Neuron (in vitro differentiated cells): ENCODE measurements at regions not wholly inside any gene's neighbourhood (a gene's known extent, or its start where the extent isn't known, plus 50 kb on each side); places are given as distances from the start of the nearest gene placed in this dataset.
"Not testable (repeated sequence)": the region's sequence is repeated elsewhere in the genome, so short reads cannot be mapped to it uniquely, and the experiment has no call there.

Experiments used
- H2AFZ ChIP-seq: one replicate; pipeline ENCODE4 v1.6.1; 2013; ENCODE audit warnings: low read depth, mild to moderate bottlenecking, inconsistent platforms, low read length, moderate library complexity
- H3K27me3 ChIP-seq: one replicate; pipeline ENCODE4 v1.6.1; 2013; ENCODE audit warnings: low read length; ENCODE audit not compliant: insufficient read depth
- H3K36me3 ChIP-seq: one replicate; pipeline ENCODE4 v1.6.1; 2013; ENCODE audit warnings: low read length; ENCODE audit not compliant: insufficient read depth
- H3K4me1 ChIP-seq: one replicate; pipeline ENCODE4 v1.6.1; 2013; ENCODE audit warnings: low read length; ENCODE audit not compliant: insufficient read depth
- H3K4me3 ChIP-seq: 2 replicates; pipeline ENCODE4 v1.5.1; 2013; ENCODE audit warnings: mild to moderate bottlenecking, low read length, moderate library complexity
- H3K9me3 ChIP-seq: one replicate; pipeline ENCODE4 v1.6.1; 2013; ENCODE audit warnings: low read length

GRCh38 chrX:9298221-9298620 lies 166.6 kb upstream of the TBL1X start:
- Histone ChIP-seq H3K9me3 (no peaks in the 10 kb centered on the region), H2AFZ (no peak overlapping the region), H3K4me1 (no peaks in the 10 kb centered on the region), H3K4me3 (no peak overlapping the region), H3K27me3 (no peaks in the 10 kb centered on the region), H3K36me3 (no peaks in the 10 kb centered on the region)

DNA sequence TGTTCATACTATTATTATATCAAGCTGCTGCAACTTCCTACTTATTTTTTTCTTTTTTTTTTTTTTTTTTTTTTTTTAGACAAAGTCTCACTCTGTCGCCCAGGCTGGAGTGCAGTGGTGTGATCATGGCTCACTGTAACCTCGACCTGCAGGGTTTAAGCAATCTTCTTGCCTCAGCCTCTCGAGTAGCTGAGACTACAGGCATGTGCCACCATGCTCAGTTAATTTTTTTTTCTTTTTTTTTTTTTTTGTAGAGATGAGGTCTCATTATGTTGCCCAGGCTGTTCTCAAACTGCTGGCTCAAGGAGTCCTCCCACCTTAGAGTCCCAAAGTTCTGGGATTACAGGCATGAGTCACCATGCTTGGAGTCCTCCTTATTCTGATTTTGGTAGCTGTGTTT lies 165.2 kb upstream of the TBL1X start:
- H3K9me3 ChIP-seq, H3K4me3 ChIP-seq: not testable (repeated sequence)

GRCh38 chrX:9301836-9302235 lies 163.0 kb upstream of the TBL1X start:
- Histone ChIP-seq H2AFZ (no peak overlapping the region), H3K36me3 (no peaks in the 10 kb centered on the region), H3K9me3 (no peaks in the 10 kb centered on the region), H3K4me3 (no peak overlapping the region), H3K4me1 (no peaks in the 10 kb centered on the region), H3K27me3 (no peaks in the 10 kb centered on the region)

More for the DNA sequence above, 165.2 kb upstream of the TBL1X start:
- H3K36me3 ChIP-seq, H3K27me3 ChIP-seq, H2AFZ ChIP-seq, H3K4me1 ChIP-seq: not testable (repeated sequence)

- Histone ChIP-seq H3K27me3 (no peaks in the 10 kb centered on the region), H3K4me1 (no peaks in the 10 kb centered on the region), H3K4me3 (no peak overlapping the region), H2AFZ (no peak overlapping the region), H3K9me3 (no peaks in the 10 kb centered on the region), H3K36me3 (no peaks in the 10 kb centered on the region)
Measured at GRCh38 chrX:9302381-9302780, 162.5 kb upstream of the TBL1X start.

DNA sequence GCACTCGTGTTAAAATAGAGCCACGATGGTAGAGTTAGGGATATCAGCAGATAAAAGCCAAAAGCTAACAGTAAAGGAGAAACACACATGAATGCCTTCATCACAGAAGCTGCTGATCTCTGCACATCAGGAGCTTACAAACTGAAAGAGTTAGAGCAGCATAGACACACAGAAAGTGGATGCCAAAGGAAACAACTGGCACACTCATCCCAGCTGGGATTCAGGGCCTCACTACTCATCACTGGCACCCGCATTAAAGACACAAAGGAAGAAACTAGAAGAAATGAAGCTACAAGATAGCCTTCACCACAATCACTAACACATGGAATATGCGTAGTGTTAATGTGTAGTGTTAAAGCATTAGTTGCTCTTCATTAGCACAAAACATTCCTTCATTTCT lies 156.4 kb upstream of the TBL1X start:
- no peak overlapping the region for H2AFZ ChIP-seq

GRCh38 chrX:9310616-9311015 lies 154.2 kb upstream of the TBL1X start:
- Histone ChIP-seq H2AFZ (no peak overlapping the region), H3K36me3 (no peaks in the 10 kb centered on the region), H3K4me1 (no peaks in the 10 kb centered on the region), H3K4me3 (no peak overlapping the region), H3K9me3 (no peaks in the 10 kb centered on the region), H3K27me3 (no peaks in the 10 kb centered on the region)

More for the DNA sequence above, 156.4 kb upstream of the TBL1X start:
- H3K27me3 ChIP-seq, result no peaks in the 10 kb centered on the region
- H3K4me3 ChIP-seq, result no peak overlapping the region
- H3K4me1 ChIP-seq, result no peaks in the 10 kb centered on the region
- no peaks in the 10 kb centered on the region for H3K36me3 ChIP-seq
- no peaks in the 10 kb centered on the region for H3K9me3 ChIP-seq

DNA sequence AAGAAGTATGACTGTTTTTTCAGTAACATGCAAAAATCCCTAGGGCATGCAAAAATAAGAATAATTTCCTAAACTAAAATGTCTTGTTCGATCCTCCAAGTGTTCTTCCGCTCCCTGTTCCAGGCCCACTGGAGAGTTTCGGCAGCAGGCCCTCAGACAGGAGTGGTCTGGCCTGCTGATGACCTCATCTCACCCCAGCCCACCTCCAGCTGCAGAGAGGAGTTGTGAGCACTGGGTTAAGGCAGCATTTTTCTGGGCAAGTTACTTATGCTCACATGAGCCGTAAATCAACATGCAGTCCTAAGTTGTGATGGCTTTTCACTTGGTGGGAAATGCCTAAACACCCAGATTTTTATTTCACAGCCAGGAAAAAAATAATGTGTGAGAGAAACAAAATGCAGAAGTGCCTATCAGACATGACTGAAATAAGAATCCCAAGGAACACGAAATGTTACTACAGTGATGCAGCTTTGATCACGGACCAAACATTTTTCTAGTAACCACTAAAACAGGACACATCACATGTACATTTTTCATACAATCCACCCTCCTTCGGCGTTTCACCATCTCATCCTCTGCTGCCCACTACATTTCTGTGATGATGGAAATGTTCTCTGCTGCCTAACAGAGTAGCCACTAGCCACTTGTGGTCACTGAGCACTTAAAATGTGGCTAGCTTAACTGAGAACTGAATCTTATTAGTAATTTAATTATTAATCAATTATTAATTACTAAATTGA lies 153.3 kb upstream of the TBL1X start:
- Histone ChIP-seq H3K9me3 (no peaks in the 10 kb centered on the region), H3K36me3 (no peaks in the 10 kb centered on the region), H2AFZ (no peak overlapping the region), H3K27me3 (no peaks in the 10 kb centered on the region), H3K4me3 (no peak overlapping the region), H3K4me1 (no peaks in the 10 kb centered on the region)

- H3K4me1 ChIP-seq, result no peaks in the 10 kb centered on the region
- no peak overlapping the region for H2AFZ ChIP-seq
- no peaks in the 10 kb centered on the region for H3K9me3 ChIP-seq
- H3K27me3 ChIP-seq, result no peaks in the 10 kb centered on the region
- H3K4me3 ChIP-seq, result no peak overlapping the region
- no peaks in the 10 kb centered on the region for H3K36me3 ChIP-seq
Measured at GRCh38 chrX:9312922-9313867, 151.7 kb upstream of the TBL1X start.

DNA sequence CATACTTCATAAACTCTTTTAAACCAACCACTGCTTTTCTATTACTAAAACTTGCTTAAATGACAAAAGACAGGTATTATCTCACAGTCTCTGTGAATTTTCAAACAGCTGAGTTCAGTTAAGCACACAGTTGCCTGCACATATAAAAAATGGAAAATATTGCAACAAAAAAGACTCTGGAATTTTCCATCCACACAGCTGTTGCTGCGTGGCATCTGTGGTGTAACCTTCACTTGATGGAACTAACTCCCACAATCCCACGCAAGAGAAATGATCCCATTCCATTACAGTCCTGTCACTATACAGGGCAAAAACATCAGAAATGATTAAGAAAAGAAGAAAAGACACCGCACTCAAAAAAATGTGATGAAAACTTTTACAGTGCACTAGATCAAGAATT lies 149.8 kb upstream of the TBL1X start:
- Histone ChIP-seq H3K27me3 (no peaks in the 10 kb centered on the region), H2AFZ (no peak overlapping the region), H3K4me3 (no peak overlapping the region), H3K36me3 (no peaks in the 10 kb centered on the region), H3K4me1 (no peaks in the 10 kb centered on the region), H3K9me3 (no peaks in the 10 kb centered on the region)

- H2AFZ ChIP-seq, result no peak overlapping the region
- H3K4me3 ChIP-seq, result no peak overlapping the region
- no peaks in the 10 kb centered on the region for H3K27me3 ChIP-seq
- H3K36me3 ChIP-seq, result no peaks in the 10 kb centered on the region
- no peaks in the 10 kb centered on the region for H3K4me1 ChIP-seq
- H3K9me3 ChIP-seq, result no peaks in the 10 kb centered on the region
Measured at GRCh38 chrX:9316096-9316495, 148.8 kb upstream of the TBL1X start.

GRCh38 chrX:9317176-9317575 lies 147.7 kb upstream of the TBL1X start:
- no peaks in the 10 kb centered on the region for H3K27me3 ChIP-seq
- H3K36me3 ChIP-seq, result no peaks in the 10 kb centered on the region
- H3K4me1 ChIP-seq, result no peaks in the 10 kb centered on the region
- H2AFZ ChIP-seq, result no peak overlapping the region
- H3K9me3 ChIP-seq, result no peaks in the 10 kb centered on the region
- H3K4me3 ChIP-seq, result no peak overlapping the region

DNA sequence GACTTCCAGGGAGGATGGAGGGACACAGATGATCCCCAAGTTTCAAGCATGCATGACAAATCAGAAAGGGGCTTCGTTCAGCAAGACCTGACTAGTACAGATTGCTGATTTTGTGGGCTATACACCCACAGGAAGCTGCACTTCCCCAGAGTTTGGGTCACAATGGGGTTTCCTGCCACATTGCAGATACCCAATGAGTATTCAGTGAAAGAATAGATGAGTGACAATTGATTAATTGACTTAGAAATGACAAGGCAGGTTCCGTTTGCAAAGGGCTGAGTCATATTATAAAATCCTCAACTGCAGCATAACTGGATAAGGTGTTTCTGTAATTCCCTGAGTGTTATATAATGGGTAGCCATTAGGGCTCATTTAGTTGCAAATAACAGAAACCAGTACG lies 146.6 kb upstream of the TBL1X start:
- Histone ChIP-seq H3K4me1 (no peaks in the 10 kb centered on the region), H3K9me3 (no peaks in the 10 kb centered on the region), H3K27me3 (no peaks in the 10 kb centered on the region), H3K4me3 (no peak overlapping the region), H3K36me3 (no peaks in the 10 kb centered on the region), H2AFZ (no peak overlapping the region)

- Histone ChIP-seq H2AFZ (no peak overlapping the region), H3K4me3 (no peak overlapping the region), H3K27me3 (no peaks in the 10 kb centered on the region), H3K36me3 (no peaks in the 10 kb centered on the region), H3K9me3 (no peaks in the 10 kb centered on the region), H3K4me1 (no peaks in the 10 kb centered on the region)
Measured at GRCh38 chrX:9318766-9319165, 146.1 kb upstream of the TBL1X start.
